Gastrocnemius medialis (tissue), 4 donors: ENCODE measurements at regions not wholly inside any gene's neighbourhood (a gene's known extent, or its start where the extent isn't known, plus 50 kb on each side); places are given as distances from the start of the nearest gene placed in this dataset.

Experiments
- POLR2A ChIP-seq, 2 donors: fragments of 450-650 bp; IDR thresholded peaks; one replicate each; pipeline ENCODE4 v1.6.1; 2017; ENCODE audit warnings: antibody characterized with exemption in 2 of 2, mild to moderate bottlenecking in 2 of 2, moderate library complexity in 2 of 2
- TF ChIP-seq, protein P1 (sequence below), 5 experiments: fragments of 450-650 bp in 3 of 5; fragments of 200-600 bp in 2 of 5; sonication (generic) in 2 of 5; IDR thresholded peaks in 4 of 5; conservative IDR thresholded peaks in 1 of 5; 1 replicate in 4 of 5; 2 replicates in 1 of 5; pipeline ENCODE4 v1.5.1; 2016 to 2019; ENCODE audit warnings: antibody characterized with exemption in 5 of 5, mild to moderate bottlenecking in 3 of 5, moderate library complexity in 3 of 5

DNA sequence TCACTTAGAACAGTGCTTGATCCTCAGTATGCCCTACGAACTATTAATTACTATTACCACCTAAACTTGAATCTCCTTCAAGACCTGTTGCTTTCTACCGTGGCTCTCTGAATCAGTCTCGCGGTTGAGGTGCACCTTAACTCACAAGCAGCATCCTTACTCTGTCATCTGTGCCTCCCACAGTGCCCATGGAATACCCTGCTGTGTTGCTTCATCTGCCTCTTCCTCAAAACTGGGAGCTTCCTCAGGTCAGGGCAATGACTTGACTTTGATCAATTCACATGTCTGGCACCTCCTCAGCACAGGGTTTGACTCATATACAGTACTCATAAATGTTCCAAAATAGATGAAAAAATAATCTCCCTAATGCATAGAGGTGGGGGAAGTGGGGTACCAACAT is 305.9 kb downstream of the NUAK1 start:
- TF ChIP-seq, protein P1, sequence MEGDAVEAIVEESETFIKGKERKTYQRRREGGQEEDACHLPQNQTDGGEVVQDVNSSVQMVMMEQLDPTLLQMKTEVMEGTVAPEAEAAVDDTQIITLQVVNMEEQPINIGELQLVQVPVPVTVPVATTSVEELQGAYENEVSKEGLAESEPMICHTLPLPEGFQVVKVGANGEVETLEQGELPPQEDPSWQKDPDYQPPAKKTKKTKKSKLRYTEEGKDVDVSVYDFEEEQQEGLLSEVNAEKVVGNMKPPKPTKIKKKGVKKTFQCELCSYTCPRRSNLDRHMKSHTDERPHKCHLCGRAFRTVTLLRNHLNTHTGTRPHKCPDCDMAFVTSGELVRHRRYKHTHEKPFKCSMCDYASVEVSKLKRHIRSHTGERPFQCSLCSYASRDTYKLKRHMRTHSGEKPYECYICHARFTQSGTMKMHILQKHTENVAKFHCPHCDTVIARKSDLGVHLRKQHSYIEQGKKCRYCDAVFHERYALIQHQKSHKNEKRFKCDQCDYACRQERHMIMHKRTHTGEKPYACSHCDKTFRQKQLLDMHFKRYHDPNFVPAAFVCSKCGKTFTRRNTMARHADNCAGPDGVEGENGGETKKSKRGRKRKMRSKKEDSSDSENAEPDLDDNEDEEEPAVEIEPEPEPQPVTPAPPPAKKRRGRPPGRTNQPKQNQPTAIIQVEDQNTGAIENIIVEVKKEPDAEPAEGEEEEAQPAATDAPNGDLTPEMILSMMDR (IDR thresholded peaks at IDR 0.05 in 4 of 5, conservative IDR thresholded peaks at IDR 0.05 in 1 of 5) = no peak
- no peak for TF ChIP-seq POLR2A (IDR thresholded peaks at IDR 0.05)
